ENCODE measurements at regions not wholly inside any gene's neighbourhood (a gene's known extent, or its start where the extent isn't known, plus 50 kb on each side); places are given as distances from the start of the nearest gene placed in this dataset.

DNA sequence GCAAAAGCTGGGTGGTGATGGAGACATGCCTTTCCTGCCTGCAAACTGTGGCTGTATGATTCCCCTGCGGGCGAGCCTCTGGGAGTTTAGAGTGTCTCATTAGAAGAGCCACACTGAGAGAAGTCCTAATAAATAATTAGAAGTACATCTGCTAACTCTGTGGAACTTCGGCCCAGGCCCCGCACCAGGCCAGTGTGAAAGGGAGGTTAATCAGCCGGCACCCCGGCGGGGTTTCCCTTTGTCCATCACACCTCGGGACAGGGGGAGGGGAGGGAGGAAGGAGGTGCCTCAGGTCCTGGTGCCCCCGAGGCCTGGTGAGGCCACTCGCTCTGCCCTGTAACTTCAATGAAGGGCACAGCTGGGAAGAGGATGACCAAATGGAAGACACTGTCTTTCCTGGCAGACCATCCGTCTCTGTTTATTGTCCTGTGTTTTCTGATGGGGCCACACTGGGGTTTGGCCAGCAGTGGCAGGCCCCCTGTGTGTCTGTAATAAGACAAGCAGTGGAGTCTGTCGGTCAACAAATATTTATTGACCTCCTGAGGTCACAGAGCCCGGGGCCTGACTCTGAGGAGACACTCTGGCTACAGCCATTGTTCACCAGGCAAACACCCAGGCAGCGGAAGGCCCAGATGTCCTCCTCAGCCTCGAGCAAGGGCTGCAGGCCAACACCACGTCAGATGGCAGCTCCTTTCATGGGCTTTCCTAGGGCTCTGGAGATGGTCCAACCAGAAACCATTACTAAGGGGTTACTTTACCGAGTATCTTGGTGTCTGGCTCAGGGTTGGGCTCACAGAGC lies 267.5 kb upstream of the RAB4A start:
- TF ChIP-seq, protein P1, sequence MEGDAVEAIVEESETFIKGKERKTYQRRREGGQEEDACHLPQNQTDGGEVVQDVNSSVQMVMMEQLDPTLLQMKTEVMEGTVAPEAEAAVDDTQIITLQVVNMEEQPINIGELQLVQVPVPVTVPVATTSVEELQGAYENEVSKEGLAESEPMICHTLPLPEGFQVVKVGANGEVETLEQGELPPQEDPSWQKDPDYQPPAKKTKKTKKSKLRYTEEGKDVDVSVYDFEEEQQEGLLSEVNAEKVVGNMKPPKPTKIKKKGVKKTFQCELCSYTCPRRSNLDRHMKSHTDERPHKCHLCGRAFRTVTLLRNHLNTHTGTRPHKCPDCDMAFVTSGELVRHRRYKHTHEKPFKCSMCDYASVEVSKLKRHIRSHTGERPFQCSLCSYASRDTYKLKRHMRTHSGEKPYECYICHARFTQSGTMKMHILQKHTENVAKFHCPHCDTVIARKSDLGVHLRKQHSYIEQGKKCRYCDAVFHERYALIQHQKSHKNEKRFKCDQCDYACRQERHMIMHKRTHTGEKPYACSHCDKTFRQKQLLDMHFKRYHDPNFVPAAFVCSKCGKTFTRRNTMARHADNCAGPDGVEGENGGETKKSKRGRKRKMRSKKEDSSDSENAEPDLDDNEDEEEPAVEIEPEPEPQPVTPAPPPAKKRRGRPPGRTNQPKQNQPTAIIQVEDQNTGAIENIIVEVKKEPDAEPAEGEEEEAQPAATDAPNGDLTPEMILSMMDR (IDR thresholded peaks at IDR 0.05) = no peak
- TF ChIP-seq EP300 (IDR thresholded peaks at IDR 0.05; ENCODE audit: low read depth) (no peak), POLR2AphosphoS5 (IDR thresholded peaks at IDR 0.05) (no peak), POLR2A (IDR thresholded peaks at IDR 0.05) (no peak)
